Activated naive CD8-positive, alpha-beta T cell (primary cell): ENCODE measurements at regions not wholly inside any gene's neighbourhood (a gene's known extent, or its start where the extent isn't known, plus 50 kb on each side); places are given as distances from the start of the nearest gene placed in this dataset.
"Not testable (repeated sequence)": the region's sequence is repeated elsewhere in the genome, so short reads cannot be mapped to it uniquely, and the experiment has no call there.

Experiments used
- H3K27ac Mint-ChIP-seq: one replicate; pipeline ENCODE4 v1.8.0; 2021; ENCODE audit warnings: mixed read lengths
- H3K27me3 Mint-ChIP-seq: one replicate; pipeline ENCODE4 v1.8.0; 2021; ENCODE audit warnings: mixed read lengths
- H3K36me3 Mint-ChIP-seq: one replicate; pipeline ENCODE4 v1.8.0; 2021; ENCODE audit warnings: mixed read lengths
- H3K4me1 Mint-ChIP-seq: one replicate; pipeline ENCODE4 v1.8.0; 2021; ENCODE audit warnings: low read depth, mixed read lengths
- H3K4me3 Mint-ChIP-seq: one replicate; pipeline ENCODE4 v1.8.0; 2021; ENCODE audit warnings: mild to moderate bottlenecking, mixed read lengths
- H3K9me3 Mint-ChIP-seq: one replicate; pipeline ENCODE4 v1.8.0; 2021; ENCODE audit warnings: low read depth, mixed read lengths

DNA sequence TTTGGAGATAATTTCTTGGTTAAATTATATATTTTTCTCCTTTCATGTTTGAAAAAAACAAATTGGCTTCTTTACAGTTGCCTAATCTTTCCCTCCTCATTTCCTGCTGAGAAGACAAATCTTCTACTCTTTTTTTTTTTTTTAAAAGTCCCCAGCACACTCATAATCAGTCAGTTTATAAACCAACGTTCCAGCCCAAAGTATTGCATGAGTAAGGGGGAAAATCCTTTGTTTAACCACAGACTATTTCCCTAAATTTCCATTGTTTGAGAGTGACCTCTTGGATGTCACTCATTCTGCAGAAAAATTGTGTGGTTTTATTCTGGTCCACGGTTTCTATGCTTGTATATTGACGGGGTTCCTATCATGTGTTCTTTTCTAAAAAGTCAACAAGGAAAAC is 55.1 kb upstream of the TLR4 start:
- Mint-ChIP-seq H3K36me3 (no peaks in the 10 kb centered on the region), H3K9me3 (no peaks in the 10 kb centered on the region), H3K4me3 (no peak overlapping the region)

GRCh38 chr9:117644932-117645636 is 59.1 kb upstream of the TLR4 start:
- no peak overlapping the region for H3K27ac Mint-ChIP-seq
- peaks cover 6% of the 10 kb centered on the region for H3K4me1 Mint-ChIP-seq
- no peak overlapping the region for H3K4me3 Mint-ChIP-seq
- peaks cover 22% of the 10 kb centered on the region for H3K27me3 Mint-ChIP-seq
- H3K9me3 Mint-ChIP-seq, result no peaks in the 10 kb centered on the region
- no peaks in the 10 kb centered on the region for H3K36me3 Mint-ChIP-seq

More for the DNA sequence above, 55.1 kb upstream of the TLR4 start:
- peaks cover 16% of the 10 kb centered on the region for H3K27me3 Mint-ChIP-seq
- peaks cover 6% of the 10 kb centered on the region for H3K4me1 Mint-ChIP-seq
- no peak overlapping the region for H3K27ac Mint-ChIP-seq

DNA sequence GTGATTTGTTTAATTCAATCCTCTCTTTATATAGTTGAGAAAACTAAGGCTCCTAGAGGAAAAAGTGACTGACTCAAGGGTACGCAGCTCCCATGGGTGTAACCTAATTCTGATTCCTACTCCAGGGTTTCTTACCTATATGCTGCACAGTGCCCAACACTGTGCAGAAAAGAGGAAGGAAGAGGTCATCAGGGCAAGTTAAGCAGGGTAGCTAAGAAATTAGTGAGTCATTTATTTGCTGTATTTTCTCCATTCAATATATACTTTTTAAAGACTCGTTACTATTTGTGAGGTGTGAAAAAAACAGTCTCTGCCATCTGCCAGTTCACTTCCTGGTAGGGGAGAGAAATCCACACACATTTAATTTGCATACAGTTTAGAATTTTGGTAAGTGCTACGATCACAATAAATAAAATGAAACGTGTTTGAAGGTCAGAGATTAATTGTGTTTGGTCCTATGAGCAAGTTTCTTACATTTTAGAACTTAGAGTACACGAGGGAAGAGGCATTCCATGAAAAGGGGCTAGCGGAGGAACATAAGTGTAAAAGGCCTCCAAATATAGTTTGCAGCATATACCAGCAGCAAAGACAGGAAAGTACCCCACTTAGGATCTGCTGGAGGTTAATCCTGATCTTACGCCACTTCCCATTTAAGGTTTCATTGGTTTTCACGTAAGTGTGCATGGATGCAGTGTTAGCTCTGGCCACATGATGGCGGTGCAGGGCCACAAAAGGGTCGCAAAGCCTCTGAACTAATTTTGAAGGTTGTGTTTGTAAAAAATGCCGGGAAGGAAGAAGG is 59.9 kb upstream of the TLR4 start:
- no peak overlapping the region for H3K27ac Mint-ChIP-seq
- H3K9me3 Mint-ChIP-seq, result no peaks in the 10 kb centered on the region
- no peak overlapping the region for H3K4me3 Mint-ChIP-seq
- peaks cover 6% of the 10 kb centered on the region for H3K4me1 Mint-ChIP-seq
- H3K27me3 Mint-ChIP-seq, result peaks cover 19% of the 10 kb centered on the region
- H3K36me3 Mint-ChIP-seq, result no peaks in the 10 kb centered on the region

- Mint-ChIP-seq H3K27ac (no peak overlapping the region), H3K9me3 (no peaks in the 10 kb centered on the region), H3K36me3 (no peaks in the 10 kb centered on the region), H3K27me3 (peaks cover 18% of the 10 kb centered on the region), H3K4me1 (peaks cover 6% of the 10 kb centered on the region), H3K4me3 (no peak overlapping the region)
Measured at GRCh38 chr9:117643288-117643654, 60.9 kb upstream of the TLR4 start.

- not testable (repeated sequence) for H3K36me3 Mint-ChIP-seq, H3K4me3 Mint-ChIP-seq, H3K27ac Mint-ChIP-seq, H3K4me1 Mint-ChIP-seq, H3K9me3 Mint-ChIP-seq
- peaks cover 18% of the 10 kb centered on the region for H3K27me3 Mint-ChIP-seq
Measured at GRCh38 chr9:117642571-117643287, 61.5 kb upstream of the TLR4 start.

DNA sequence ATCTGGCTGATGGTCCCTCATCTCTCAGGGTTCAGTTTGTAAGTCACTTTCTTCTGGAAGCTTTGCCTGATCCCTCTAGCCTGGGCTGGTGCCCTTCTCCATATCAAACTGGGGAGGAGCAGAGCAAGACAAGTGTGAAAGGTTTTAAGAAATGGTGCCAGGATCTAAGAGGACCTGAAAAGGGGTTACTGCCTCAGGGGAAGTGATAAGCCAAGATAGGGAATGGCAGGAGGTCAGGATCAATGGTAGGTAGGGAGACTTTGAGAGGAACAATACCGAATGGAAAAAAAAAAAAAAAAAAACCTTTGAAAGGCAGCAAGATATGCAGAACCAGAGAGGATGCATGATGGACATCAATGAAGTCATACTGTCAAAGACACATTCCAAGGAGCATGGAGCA is 67.5 kb upstream of the TLR4 start:
- no peak overlapping the region for H3K27ac Mint-ChIP-seq
- H3K4me1 Mint-ChIP-seq, result no peaks in the 10 kb centered on the region
- H3K36me3 Mint-ChIP-seq, result no peaks in the 10 kb centered on the region
- H3K9me3 Mint-ChIP-seq, result no peaks in the 10 kb centered on the region
- H3K27me3 Mint-ChIP-seq, result peaks cover 10% of the 10 kb centered on the region
- H3K4me3 Mint-ChIP-seq, result no peak overlapping the region

- Mint-ChIP-seq H3K9me3 (peaks cover 21% of the 10 kb centered on the region), H3K36me3 (no peaks in the 10 kb centered on the region), H3K27me3 (peaks cover 1% of the 10 kb centered on the region), H3K4me1 (no peaks in the 10 kb centered on the region), H3K4me3 (no peak overlapping the region), H3K27ac (no peak overlapping the region)
Measured at GRCh38 chr9:117625154-117625553, 79.0 kb upstream of the TLR4 start.

DNA sequence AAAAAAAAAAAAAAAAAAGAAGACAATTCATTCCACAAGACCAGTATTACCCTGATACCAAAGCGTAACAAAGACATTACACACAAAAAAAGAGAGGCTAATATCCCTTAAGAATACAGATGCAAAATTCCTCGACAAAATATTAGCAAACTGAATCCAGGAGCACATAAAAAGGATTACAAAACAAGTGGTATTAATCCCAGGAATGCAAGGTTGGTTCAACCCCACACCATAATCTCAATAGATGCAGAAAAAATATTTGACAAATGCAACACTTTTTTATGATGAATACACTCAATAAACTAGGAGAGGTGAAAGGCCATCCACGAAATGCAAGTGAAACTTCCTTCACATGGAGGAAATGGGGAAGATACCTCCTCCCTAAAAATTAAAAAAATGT is 80.1 kb upstream of the TLR4 start:
- H3K27me3 Mint-ChIP-seq, result peaks cover 1% of the 10 kb centered on the region
- H3K27ac Mint-ChIP-seq, result no peak overlapping the region
- H3K4me3 Mint-ChIP-seq, result no peak overlapping the region
- H3K9me3 Mint-ChIP-seq, result peaks cover 21% of the 10 kb centered on the region
- no peaks in the 10 kb centered on the region for H3K36me3 Mint-ChIP-seq
- no peaks in the 10 kb centered on the region for H3K4me1 Mint-ChIP-seq

DNA sequence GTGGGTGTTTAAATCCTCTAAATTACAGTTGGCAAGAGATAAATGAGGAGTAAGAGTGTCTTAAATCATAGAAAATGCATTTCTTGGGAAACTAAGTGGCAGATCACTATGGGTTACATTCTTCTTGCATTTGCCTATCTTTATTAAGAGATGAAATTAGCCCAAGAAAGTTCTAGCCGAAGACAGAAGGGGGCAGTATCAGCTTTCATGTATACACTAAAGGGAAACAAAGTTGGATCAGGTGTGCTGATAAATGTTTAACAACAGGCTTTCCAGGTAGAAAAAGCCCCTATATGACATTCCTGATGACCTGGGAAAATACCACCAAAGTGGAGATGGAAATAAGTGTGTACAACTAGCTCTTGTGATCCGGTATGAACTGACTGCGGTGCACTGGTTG is 81.9 kb upstream of the TLR4 start:
- peaks cover 21% of the 10 kb centered on the region for H3K9me3 Mint-ChIP-seq
- no peak overlapping the region for H3K4me3 Mint-ChIP-seq
- no peak overlapping the region for H3K27ac Mint-ChIP-seq
- H3K4me1 Mint-ChIP-seq, result no peaks in the 10 kb centered on the region
- peaks cover 1% of the 10 kb centered on the region for H3K27me3 Mint-ChIP-seq
- H3K36me3 Mint-ChIP-seq, result no peaks in the 10 kb centered on the region

DNA sequence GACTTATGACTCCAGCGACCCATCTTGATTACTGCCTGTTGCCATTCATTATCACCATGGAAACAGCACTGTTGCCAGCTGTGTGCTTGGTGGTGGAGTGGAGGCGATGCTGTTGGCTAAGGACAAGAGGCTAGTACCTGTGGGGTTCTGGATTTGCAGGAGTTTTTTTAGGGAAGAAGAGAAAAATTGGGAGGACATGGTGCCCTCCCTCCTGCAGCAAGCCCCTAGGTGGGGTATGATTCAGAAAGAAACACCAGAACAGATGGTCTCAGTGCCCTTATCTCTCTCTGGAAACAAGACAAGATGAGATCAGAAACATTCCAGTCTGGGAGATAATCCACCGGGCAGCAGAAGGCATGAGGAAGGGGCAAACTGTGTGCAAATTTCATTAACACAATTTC is 87.8 kb upstream of the TLR4 start:
- Mint-ChIP-seq H3K9me3 (peaks cover 4% of the 10 kb centered on the region), H3K4me1 (no peaks in the 10 kb centered on the region), H3K36me3 (no peaks in the 10 kb centered on the region), H3K4me3 (no peak overlapping the region), H3K27ac (no peak overlapping the region), H3K27me3 (peaks cover 2% of the 10 kb centered on the region)

DNA sequence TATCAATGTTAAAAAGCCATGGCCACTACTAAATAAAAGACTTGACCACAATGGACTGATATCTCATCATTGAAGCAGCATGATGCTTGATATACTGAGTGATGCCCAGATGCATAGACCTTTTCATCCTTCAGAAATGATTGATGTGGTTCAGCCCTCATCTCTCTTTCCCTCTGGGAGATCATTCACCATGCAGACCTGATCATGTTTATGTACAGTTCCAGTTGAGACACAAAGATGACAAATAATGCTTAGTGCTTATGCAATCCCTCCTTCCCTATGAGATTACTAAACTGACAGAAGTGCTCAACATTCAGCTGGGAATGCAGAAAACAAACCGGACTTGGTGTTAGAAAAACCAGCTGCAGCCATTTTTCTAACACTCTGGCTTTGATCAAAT is 91.9 kb upstream of the TLR4 start:
- Mint-ChIP-seq H3K36me3 (no peaks in the 10 kb centered on the region), H3K4me1 (no peaks in the 10 kb centered on the region)

GRCh38 chr9:117597977-117598376 is 106.2 kb upstream of the TLR4 start:
- peaks cover 9% of the 10 kb centered on the region for H3K9me3 Mint-ChIP-seq
- no peak overlapping the region for H3K4me3 Mint-ChIP-seq
- no peaks in the 10 kb centered on the region for H3K36me3 Mint-ChIP-seq
- no peaks in the 10 kb centered on the region for H3K4me1 Mint-ChIP-seq
- H3K27me3 Mint-ChIP-seq, result peaks cover 2% of the 10 kb centered on the region
- no peak overlapping the region for H3K27ac Mint-ChIP-seq

More for the DNA sequence above, 91.9 kb upstream of the TLR4 start:
- H3K9me3 Mint-ChIP-seq, result no peaks in the 10 kb centered on the region
- no peak overlapping the region for H3K27ac Mint-ChIP-seq
- no peak overlapping the region for H3K4me3 Mint-ChIP-seq
- peaks cover 2% of the 10 kb centered on the region for H3K27me3 Mint-ChIP-seq

- H3K9me3 Mint-ChIP-seq, result peaks cover 4% of the 10 kb centered on the region
- H3K4me1 Mint-ChIP-seq, result no peaks in the 10 kb centered on the region
- peaks cover 2% of the 10 kb centered on the region for H3K27me3 Mint-ChIP-seq
- H3K27ac Mint-ChIP-seq, result no peak overlapping the region
- no peaks in the 10 kb centered on the region for H3K36me3 Mint-ChIP-seq
- no peak overlapping the region for H3K4me3 Mint-ChIP-seq
Measured at GRCh38 chr9:117596678-117597077, 107.5 kb upstream of the TLR4 start.

GRCh38 chr9:117595650-117596049 is 108.6 kb upstream of the TLR4 start:
- Mint-ChIP-seq H3K27me3 (peaks cover 2% of the 10 kb centered on the region), H3K9me3 (peaks cover under 1% of the 10 kb centered on the region), H3K27ac (no peak overlapping the region), H3K36me3 (no peaks in the 10 kb centered on the region), H3K4me1 (no peaks in the 10 kb centered on the region), H3K4me3 (no peak overlapping the region)

GRCh38 chr9:117587263-117587662 is 116.9 kb upstream of the TLR4 start:
- H3K27me3 Mint-ChIP-seq, result peaks cover 4% of the 10 kb centered on the region
- no peak overlapping the region for H3K27ac Mint-ChIP-seq
- H3K36me3 Mint-ChIP-seq, result no peaks in the 10 kb centered on the region
- H3K9me3 Mint-ChIP-seq, result no peaks in the 10 kb centered on the region
- no peaks in the 10 kb centered on the region for H3K4me1 Mint-ChIP-seq
- H3K4me3 Mint-ChIP-seq, result no peak overlapping the region
